SK-N-SH treated with all-trans-retinoic acid at 6 μM for 48 hours (cell line): ENCODE measurements at regions not wholly inside any gene's neighbourhood (a gene's known extent, or its start where the extent isn't known, plus 50 kb on each side); places are given as distances from the start of the nearest gene placed in this dataset.

Experiments used
- ATAC-seq: fragments of 200-7000 bp; cut with Tn5 transposase; 3 replicates; pipeline ENCODE4 v1.9.1; 2020; ENCODE audit warnings: mild to moderate bottlenecking, moderate library complexity
- ARNTL ChIP-seq: fragments of 450-650 bp; formaldehyde crosslinking; IDR thresholded peaks from 2 replicates; pipeline ENCODE4 v1.5.0; 2020; ENCODE audit warnings: low read depth, mild to moderate bottlenecking, moderate library complexity, borderline replicate concordance
- BACH2 ChIP-seq: fragments of 250-450 bp; sonication (Bioruptor Pico); IDR thresholded peaks from 2 replicates; pipeline ENCODE4 v1.9.0; 2021; ENCODE audit warnings: mild to moderate bottlenecking, borderline replicate concordance
- CREB5 ChIP-seq: fragments of 250-450 bp; sonication (Bioruptor Pico); IDR thresholded peaks from 2 replicates; pipeline ENCODE4 v1.5.1; 2020; ENCODE audit warnings: low read depth, mild to moderate bottlenecking, moderate library complexity
- CSDC2 ChIP-seq: fragments of 250-450 bp; sonication (Bioruptor Pico); IDR thresholded peaks from 2 replicates; pipeline ENCODE4 v1.5.0; 2020; ENCODE audit warnings: mild to moderate bottlenecking, moderate library complexity
- CSRNP3 ChIP-seq: fragments of 250-450 bp; sonication (Bioruptor Pico); IDR thresholded peaks from 2 replicates; pipeline ENCODE4 v1.5.1; 2021; ENCODE audit warnings: mild to moderate bottlenecking, moderate library complexity
- GLIS3 ChIP-seq: fragments of 250-450 bp; sonication (Bioruptor Pico); IDR thresholded peaks from 2 replicates; pipeline ENCODE4 v1.5.0; 2020; ENCODE audit warnings: mild to moderate bottlenecking, moderate library complexity
- ISL1 ChIP-seq: fragments of 250-450 bp; sonication (Bioruptor Pico); IDR thresholded peaks from 2 replicates; pipeline ENCODE4 v2.1.2; 2022; ENCODE audit warnings: mild to moderate bottlenecking, moderate library complexity
- PATZ1 ChIP-seq: fragments of 250-450 bp; sonication (Bioruptor Pico); IDR thresholded peaks from 2 replicates; pipeline ENCODE4 v1.8.0; 2020; ENCODE audit warnings: mild to moderate bottlenecking, moderate library complexity, borderline replicate concordance
- POU6F1 ChIP-seq: fragments of 250-450 bp; sonication (Bioruptor Pico); IDR thresholded peaks from 2 replicates; pipeline ENCODE4 v1.8.0; 2021; ENCODE audit warnings: low read depth, mild to moderate bottlenecking, moderate library complexity, borderline replicate concordance
- PPARA ChIP-seq: fragments of 250-450 bp; sonication (Bioruptor Pico); IDR thresholded peaks from 2 replicates; pipeline ENCODE4 v1.5.0; 2020; ENCODE audit warnings: mild to moderate bottlenecking, borderline replicate concordance
- SNAI2 ChIP-seq: fragments of 250-450 bp; sonication (Bioruptor Pico); IDR thresholded peaks from 2 replicates; pipeline ENCODE4 v1.5.0; 2020; ENCODE audit warnings: mild to moderate bottlenecking, moderate library complexity
- TCF4 ChIP-seq: fragments of 250-450 bp; sonication (Bioruptor Pico); IDR thresholded peaks from 2 replicates; pipeline ENCODE4 v1.8.0; 2021; ENCODE audit warnings: mild to moderate bottlenecking, moderate library complexity, borderline replicate concordance
- TOX ChIP-seq: fragments of 250-450 bp; sonication (Bioruptor Pico); IDR thresholded peaks from 2 replicates; pipeline ENCODE4 v1.8.0; 2021; ENCODE audit warnings: mild to moderate bottlenecking, moderate library complexity, borderline replicate concordance
- TSHZ2 ChIP-seq: fragments of 250-450 bp; sonication (Bioruptor Pico); IDR thresholded peaks from 2 replicates; pipeline ENCODE4 v1.5.0; 2020; ENCODE audit warnings: mild to moderate bottlenecking, moderate library complexity
- ZC3H10 ChIP-seq: fragments of 250-450 bp; sonication (Bioruptor Pico); IDR thresholded peaks from 2 replicates; pipeline ENCODE4 v1.5.1; 2021; ENCODE audit warnings: mild to moderate bottlenecking, moderate library complexity
- ZFP3 ChIP-seq: fragments of 250-450 bp; sonication (Bioruptor Pico); IDR thresholded peaks from 2 replicates; pipeline ENCODE4 v1.5.0; 2020; ENCODE audit warnings: mild to moderate bottlenecking, moderate library complexity
- ZNF565 ChIP-seq: fragments of 450-650 bp; formaldehyde crosslinking; conservative IDR thresholded peaks from 2 replicates; pipeline ENCODE4 v1.5.0; 2020; ENCODE audit warnings: low read depth, mild to moderate bottlenecking, moderate library complexity
- ZNF8 ChIP-seq: fragments of 450-650 bp; formaldehyde crosslinking; IDR thresholded peaks from 2 replicates; pipeline ENCODE4 v1.5.0; 2020; ENCODE audit warnings: mild to moderate bottlenecking, moderate library complexity

- TF ChIP-seq PATZ1 (CRISPR knock-in tag) (no peak), ZFP3 (no peak), TCF4 (CRISPR knock-in tag) (no peak), CSDC2 (CRISPR knock-in tag) (no peak), ZNF565 (CRISPR knock-in tag) (no peak)
Observed at GRCh38 chr15:37252530-37252929, 152.2 kb upstream of the MEIS2 start (continued).

- no peak for ATAC-seq
- TF ChIP-seq SNAI2 (no peak), ZNF8 (CRISPR knock-in tag) (no peak), TOX (CRISPR knock-in tag) (no peak), ZFP3 (no peak), ISL1 (CRISPR knock-in tag) (no peak), BACH2 (no peak), POU6F1 (CRISPR knock-in tag) (no peak), CSRNP3 (CRISPR knock-in tag) (no peak), PATZ1 (CRISPR knock-in tag) (no peak), ARNTL (CRISPR knock-in tag) (no peak), ZC3H10 (no peak), TSHZ2 (no peak), CREB5 (CRISPR knock-in tag) (no peak), PPARA (no peak), GLIS3 (CRISPR knock-in tag) (no peak)
Observed at GRCh38 chr15:37253877-37254276, 153.5 kb upstream of the MEIS2 start.

- ATAC-seq = no peak
- no peak for TF ChIP-seq PPARA
- TF ChIP-seq TSHZ2 = no peak
- TF ChIP-seq POU6F1 (CRISPR knock-in tag) = no peak
- no peak for TF ChIP-seq PATZ1 (CRISPR knock-in tag)
- TF ChIP-seq CSRNP3 (CRISPR knock-in tag) = no peak
Observed at GRCh38 chr15:37260255-37260654, 159.9 kb upstream of the MEIS2 start.
